ENCODE measurements at regions not wholly inside any gene's neighbourhood (a gene's known extent, or its start where the extent isn't known, plus 50 kb on each side); places are given as distances from the start of the nearest gene placed in this dataset.

- no peak for TF ChIP-seq CTCF (conservative IDR thresholded peaks at IDR 0.05 in 1 of 2, IDR thresholded peaks at IDR 0.05 in 1 of 2; ENCODE audit: extremely low read depth in 1 of 2, insufficient read depth in 1 of 2, low read depth in 1 of 2, low read length in 2 of 2)
- no peak for TF ChIP-seq EZH2 (IDR thresholded peaks at IDR 0.05; ENCODE audit: borderline replicate concordance, low read length)
Observed at GRCh38 chr14:46051796-46052195, 599.8 kb downstream of the RPL10L start.

Data from mammary epithelial cell (primary cell).